HG03558 (cell line): ENCODE measurements at regions not wholly inside any gene's neighbourhood (a gene's known extent, or its start where the extent isn't known, plus 50 kb on each side); places are given as distances from the start of the nearest gene placed in this dataset.
"Not testable (repeated sequence)": the region's sequence is repeated elsewhere in the genome, so short reads cannot be mapped to it uniquely, and the experiment has no call there.

Experiments used
- ATAC-seq: cut with Tn5 transposase; IDR thresholded peaks from one replicate; pipeline ENCODE4 v1.9.1; 2021; ENCODE audit warnings: moderate number of reproducible peaks; ENCODE audit not compliant: unreplicated experiment; ENCODE audit errors: extremely low read depth

DNA sequence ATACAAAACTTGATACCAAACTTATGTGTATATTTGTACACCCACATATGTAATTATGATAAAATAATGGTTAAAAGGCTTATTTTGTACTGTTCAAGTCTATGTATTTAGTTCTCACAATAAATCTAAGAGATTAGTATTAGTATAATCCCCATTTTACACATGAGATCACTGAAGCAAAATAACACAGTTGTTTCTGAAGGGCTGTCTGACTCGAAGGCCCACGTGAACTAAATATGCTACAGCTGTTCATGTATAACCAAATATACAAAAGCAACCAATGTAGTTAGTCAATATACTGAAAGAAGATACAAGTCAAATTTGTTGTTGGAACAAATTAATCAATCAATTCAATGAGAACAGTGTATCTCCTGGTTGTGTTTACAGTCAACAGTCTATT lies 959.2 kb downstream of the EPHA7 start:
- ATAC-seq, result no peak

DNA sequence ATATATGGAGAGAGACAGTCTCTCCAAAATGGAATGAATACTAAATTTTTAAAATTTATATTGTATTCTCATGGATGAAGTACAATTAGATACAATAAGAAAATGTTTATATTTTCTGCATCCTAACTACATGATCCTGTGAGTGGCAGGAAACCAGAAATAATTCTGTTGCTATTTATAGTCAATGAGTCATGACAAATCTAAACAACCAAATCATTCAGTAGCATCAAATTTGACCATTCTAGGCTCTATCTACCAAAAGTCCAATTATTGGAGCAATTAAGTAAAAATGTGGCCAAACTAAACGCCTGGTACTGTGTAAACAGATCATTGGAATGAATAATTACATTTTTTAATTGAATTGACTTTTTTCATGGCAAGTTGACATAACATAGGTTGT lies 959.8 kb downstream of the EPHA7 start:
- no peak for ATAC-seq

DNA sequence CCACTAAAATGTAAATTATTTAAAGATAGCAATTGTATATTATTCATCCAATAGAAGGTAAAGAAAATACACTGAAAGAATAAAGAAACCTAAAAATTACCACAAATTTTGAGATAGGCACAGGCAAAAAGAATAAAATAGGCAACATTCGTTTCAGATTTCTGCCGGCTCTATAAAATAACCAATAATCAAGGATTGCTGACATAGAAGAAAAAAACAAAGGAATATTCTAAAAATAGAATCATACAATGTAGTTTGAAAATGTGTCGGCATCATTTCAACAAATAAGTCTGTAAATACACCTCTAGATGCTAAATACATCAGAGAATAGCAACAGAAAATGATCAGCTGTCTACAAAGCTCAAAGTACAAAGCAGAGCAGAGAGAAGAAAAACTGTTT lies 973.3 kb downstream of the EPHA7 start:
- no peak for ATAC-seq

DNA sequence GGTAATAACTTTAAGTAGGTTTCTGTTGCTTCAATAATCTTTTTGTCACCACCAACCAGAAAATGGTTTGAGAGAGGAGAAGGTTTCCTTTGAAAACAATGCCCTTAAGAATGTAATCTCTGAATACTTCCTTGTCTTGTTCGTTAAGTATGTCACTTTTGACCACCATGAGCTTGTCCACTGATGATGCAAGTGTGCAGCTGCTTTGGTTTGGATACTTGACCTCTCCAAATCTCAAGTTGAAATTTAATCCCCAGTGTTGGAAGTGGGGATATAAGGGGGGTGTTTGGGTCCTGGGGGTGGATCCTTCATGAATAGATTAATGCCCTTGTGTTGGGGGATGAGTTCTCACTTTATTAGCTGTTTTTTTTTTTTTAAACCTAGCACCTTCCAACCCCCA lies 985.4 kb downstream of the EPHA7 start:
- no peak for ATAC-seq

DNA sequence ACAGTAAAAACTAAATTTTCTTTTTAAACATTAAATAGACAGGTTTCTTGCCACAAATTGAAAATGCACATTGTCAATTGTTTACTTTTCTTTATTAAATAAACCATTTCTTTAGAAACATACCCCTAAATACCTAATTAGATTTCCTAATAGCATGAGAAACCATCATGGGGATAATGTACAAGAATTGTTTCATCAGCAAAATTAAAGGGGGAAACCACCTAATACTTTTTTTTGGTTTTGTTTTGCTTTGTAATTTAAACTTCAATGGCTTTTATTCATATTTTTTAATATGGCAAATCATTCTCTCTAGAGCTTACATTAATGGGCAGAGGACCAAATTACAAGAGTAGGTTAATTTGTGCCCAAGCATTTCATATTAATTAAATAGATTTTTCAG lies 987.9 kb downstream of the EPHA7 start:
- ATAC-seq, result no peak

DNA sequence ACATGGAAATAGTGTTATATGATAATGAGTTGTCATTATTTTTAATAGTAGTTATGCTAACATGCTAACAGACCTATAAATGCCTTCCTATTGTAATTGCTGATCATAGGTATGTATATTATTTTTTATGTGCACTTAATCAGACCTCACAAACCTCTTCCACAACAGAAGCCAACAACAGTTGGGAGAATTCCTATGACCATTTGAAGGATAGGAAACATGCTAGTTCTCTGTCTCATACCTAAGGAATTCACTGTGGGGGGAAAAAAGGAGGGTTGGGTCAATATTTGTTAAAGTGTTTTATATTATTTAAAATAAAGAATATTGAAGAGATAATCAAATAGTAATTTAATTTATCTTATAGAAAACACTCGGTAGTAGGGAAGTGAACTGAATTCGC lies 990.9 kb downstream of the EPHA7 start:
- no peak for ATAC-seq

DNA sequence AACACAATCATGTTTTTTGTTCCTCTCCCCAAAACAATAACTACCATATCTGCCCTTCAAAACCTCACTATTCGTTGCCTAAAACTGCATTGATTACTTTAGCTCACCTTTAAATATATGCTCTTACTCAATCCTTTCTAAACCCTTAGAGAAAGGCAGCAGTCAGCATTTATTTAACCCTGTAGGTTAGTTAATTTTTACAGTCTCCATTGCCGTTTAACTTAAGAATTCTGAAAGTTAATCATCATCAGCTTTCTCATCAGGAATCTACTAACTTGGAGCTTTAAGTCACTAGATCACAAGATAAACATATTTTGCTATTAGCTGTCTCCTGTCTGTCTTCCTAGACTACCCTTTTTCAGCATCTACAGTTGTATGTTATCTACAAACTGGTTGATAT lies 991.9 kb downstream of the EPHA7 start:
- ATAC-seq, result no peak

DNA sequence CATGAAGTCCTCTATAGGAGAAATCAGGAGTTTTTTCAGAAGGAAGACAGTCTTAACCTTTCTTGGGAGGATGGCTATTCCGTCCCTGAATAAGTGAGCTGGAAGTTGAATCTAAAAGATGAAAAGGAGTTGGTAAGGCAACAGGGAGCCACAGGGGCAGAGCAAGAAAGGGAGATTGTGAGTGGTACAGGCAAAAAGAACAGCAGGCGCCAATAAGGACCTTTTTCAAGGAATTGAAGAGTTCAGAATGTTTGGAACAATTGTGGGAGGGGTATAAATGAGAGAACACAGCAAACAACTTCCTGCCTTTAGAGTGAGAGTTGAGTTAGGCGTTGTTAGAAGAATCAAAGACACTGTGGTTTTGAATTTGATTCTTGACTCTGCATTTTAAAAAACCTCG lies 1003.7 kb downstream of the EPHA7 start:
- ATAC-seq, result no peak

DNA sequence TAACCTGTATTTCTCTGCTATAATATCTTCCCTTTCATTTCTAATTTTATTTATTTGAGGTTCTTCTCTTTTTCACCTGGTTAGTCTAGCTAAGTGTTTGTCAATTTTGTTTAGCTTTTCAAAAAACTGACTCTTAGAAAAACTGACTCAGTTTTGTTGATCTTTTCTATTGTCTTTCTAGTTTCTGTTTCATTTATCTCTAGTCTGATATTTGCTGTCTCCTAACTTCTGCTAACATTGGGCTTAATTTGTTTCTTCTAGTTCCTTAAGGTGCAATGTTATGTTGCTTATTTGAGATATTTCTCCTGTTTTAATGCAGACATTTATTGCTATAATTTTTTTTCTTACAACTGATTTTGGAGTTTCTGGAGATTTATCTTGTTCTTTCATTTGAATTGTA lies 1011.0 kb downstream of the EPHA7 start:
- ATAC-seq, result no peak

DNA sequence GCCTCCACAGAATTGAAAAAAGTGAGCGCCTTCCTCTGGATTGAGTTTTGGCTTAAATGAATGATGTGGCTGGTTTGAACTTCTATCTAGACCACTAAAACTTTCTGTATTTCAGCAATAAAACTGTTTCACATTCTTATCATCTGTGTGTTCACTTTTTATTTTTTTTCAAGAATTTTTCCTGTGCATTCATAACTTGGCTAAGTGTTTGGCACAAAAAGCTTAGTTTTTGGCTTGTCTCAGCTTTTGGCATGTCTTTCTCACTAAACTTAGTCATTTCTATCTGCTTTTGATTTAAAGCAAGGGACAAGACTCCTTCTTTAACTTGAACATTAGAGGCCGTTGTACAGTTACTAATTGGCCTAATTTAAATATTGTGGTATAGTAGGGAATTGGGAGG lies 1015.1 kb downstream of the EPHA7 start:
- ATAC-seq, result no peak

DNA sequence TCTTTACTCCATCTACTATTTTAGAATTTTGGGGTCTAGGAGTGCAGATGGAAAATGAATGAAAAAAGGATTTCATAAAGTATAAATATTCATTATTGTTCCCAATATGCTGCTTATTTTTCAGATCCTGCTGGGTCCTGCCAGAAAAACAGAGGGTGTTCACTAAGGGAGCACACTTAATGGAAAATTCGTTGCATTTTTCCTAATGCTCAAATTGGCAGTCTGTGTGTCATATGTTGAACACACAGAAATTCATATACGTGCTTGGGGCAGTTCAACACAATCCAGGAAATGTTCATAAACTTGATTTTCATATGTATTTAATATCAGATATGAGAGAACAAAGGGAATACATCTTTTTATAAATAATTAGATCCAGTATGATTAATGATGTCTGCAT lies 1019.4 kb downstream of the EPHA7 start:
- ATAC-seq, result no peak

DNA sequence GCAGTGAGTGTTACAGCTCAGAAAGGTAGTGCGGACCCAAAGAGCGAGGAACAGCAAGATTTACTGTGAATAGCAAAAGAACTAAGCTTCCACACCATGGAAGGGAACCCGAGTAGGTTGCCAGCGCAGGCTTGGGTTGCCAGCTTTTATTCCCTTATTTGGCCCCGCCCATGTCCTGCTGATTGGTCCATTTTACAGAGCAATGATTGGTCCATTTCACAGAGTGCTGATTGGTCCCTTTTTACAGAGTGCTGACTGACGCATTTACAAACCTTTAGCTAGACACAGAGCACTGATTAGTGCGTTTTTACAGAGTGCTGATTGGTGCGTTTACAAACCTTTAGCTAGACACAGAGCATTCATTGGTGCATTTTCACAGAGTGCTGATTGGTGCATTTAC lies 1030.7 kb downstream of the EPHA7 start:
- not testable (repeated sequence) for ATAC-seq

DNA sequence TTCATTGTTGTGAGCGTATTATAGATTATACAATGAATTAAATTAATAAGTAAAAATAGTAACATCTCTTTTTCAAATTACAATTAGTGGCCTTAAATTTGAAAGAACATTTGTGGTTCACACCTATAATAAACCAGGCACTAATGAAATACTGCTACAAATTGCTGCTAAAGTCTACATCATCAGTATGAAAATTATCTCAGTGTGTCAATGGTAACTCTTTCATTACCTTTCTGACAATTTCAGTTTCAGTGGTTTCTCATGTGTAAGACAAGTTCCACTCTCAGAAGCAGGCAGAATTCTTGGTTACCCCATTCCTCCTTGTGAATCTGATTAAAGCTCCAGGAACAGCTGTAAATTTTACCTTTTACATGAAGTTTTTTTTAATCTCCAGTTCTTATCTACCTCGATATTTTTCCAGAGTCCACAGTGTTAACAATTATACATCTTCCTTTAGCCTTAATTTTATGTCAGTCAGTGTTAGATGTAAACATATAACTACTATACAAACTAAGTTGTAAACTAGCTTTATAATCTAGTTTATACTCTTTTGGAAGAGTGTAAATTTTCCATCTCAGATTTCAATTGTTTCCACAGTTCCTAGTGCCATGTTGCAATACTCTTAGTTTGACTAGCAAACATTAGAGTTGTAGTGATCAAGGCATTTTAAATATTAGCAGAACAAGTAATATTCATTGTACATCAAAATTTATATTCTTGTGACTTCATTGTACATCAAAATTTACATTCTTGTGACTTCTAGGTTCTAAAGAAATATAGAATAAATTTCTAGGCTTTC lies 1038.4 kb downstream of the EPHA7 start:
- no peak for ATAC-seq

DNA sequence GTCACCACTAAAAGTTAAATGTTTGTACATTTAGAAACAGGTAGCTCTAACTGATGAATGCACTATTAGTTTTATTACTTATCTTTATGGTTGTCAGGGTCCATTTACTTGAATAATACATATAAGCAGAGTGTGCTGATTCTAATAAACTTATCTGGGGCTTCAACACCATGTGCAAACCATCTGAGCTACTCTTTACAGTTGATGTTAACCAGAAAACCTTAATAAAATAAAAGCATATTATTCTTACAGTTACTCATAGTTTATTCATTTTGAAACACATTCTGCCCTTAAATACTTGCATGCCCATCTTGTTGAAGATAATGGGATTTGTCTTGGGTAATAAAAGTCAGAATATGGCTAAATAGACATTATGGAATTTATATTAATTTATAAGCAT lies 1042.2 kb downstream of the EPHA7 start:
- ATAC-seq, result no peak

DNA sequence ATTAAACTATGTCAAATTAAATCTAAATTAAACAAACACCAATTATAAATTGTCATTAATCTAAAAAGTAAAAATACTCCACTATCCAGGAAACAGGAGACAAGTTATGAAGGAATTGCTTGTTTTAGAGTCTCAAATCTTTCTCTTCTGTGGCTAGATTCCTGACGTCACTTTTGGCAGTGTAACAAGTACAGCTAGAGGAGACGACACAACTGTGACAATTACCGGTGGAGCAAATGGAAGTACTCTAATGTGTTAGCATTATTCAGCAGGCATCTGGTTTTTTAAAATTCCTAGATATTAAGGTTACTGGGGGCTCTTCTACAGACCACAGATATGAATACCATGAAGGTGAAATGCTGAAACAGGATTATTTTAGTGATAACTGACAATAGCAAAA lies 1042.7 kb downstream of the EPHA7 start:
- no peak for ATAC-seq

DNA sequence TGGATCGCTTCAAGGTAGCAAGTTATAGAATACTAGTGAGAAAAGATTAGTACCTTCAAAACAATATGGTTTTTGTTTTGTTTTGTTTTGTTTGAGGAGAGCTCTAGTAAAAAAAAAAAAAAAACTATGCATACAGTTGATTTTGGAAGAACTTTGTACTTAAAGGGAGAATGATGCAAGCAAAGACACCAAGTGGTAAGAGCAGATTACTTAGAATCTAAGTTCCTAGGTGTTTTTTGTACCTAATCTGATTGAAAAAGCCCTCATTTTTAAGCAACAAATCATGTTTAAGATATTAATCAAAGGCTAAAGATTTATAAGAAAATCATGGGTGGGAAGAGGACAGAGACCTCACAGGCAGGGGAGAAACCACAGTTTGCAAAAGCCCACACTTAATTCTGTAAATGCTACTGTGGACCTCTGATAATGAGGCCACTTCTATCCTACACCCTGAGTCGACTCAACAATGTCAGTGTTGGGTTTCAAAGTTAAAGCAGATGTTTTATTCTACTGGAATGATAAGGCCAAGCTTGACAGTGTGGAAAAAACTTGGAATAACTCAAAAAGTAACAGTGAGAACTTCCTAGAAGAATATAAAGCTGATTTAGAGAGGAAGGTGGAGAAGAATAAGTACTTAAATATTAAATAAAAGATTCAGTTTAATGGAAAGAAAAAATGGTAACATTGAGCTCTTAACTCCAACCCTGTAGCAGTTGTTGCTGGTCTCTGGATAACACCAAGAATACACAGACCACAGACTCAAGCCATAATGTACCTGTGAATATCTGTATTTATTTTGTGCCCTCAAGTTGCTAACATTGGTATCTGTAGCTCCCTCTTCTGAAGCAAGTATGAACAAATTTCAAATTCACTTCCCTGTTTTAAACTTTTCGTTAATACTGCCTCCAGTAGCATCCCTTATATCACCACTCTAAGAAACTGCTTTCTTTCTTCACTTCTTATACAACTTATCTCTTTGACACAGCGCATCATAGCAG lies 1047.8 kb downstream of the EPHA7 start:
- no peak for ATAC-seq

DNA sequence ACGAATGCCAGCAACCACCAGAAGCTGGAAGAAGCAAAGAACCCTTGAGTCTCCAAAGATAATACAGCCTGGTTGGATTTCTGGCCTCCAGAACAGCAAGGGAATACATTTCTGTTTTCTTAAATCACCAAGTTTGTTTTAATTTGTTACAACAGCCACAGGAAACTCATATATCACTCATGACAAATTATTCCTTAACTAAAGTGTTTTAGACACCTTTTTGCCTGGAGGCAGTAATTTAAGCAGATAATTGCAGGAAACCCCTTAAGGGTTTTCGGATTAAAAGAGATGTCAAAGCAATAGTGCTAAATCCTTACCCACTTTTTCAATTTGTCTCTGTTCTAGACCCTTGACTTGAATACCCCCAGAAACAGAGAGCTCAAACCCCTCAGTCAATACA lies 1050.0 kb downstream of the EPHA7 start:
- no peak for ATAC-seq

DNA sequence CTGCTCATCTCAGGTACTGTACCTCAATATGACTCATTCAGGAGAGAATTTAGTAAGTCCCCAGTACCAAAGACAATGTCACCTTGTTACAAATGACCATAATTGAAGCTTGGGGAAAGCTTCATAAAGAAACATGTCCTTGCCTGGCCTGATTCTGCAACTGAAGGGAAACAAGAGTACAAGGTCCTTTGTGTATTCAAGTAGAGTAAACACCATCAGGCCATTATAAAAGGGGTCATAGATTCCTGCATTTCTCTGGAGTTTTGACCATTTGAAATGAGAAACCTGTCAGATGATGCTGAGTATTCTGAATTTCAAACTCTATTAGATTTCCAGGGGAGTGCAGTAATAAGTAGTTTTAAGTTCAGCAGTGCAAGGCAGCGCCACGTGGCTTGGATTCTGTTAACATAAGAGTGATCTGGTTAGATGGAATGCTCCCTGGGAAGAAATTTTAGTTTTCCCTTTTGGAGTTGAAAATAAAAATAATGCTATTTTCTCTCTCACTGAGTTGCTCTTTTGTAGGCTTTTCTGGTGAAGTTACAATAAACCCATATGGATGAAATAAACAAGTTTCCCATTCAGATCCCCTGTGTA lies 1054.3 kb downstream of the EPHA7 start:
- no peak for ATAC-seq

DNA sequence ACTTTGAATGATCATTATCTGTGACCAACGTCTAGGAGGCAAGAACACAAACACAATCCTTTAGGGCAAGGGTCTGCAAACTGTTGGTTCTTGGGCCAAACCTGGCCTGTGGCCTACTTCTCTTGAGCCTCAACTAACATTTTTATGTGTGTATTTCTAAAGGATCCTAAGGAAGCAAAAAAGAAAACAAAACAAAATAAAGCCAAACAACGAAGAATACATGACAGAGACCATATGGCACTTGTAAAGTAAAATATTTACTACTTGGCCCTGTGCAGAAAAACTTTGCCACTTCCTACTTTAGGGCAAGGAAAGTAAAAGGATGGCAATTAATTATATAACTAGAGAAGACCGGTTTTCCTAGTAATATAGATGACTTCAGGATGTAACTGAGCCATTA lies 1056.2 kb downstream of the EPHA7 start:
- ATAC-seq, result no peak

DNA sequence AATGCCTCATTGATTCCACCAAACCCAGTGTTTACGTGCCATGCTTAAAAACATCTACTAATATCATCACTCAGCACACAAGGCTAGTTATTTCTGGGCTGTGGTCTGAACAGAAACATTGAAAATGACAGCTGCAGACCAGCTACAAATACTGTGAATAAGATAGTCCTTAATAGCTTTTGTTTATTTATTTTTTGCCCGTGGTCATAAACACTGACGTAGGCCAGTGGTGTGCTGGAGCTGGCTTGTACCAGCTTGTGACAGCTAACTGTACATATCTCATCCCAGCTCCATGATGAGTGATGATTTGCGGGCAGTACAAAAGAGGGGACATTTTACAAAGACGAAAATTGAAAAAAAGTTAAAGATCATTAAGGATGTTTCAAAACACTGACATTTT lies 1057.0 kb downstream of the EPHA7 start:
- ATAC-seq, result no peak

DNA sequence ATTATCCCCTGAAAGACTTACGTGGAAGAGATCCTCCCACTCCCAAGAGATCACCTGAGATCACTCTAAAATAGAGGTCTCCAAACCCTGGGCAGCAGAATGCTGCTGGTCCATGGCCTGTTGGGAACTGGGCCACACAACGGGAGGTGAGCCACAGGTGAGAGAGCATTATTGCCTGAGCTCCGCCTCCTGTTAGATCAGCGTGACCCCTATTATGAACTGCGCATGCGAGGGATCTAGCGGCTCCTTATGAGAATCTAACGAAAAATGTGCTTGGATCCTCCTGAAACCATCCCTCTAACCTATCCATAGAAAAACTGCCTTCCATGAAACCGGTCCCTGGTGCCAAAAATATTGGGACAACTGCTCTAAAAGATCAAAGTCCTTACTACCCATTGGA lies 1057.4 kb downstream of the EPHA7 start:
- no peak for ATAC-seq
